Common myeloid progenitor, CD34-positive (primary cell): ENCODE measurements at regions not wholly inside any gene's neighbourhood (a gene's known extent, or its start where the extent isn't known, plus 50 kb on each side); places are given as distances from the start of the nearest gene placed in this dataset.
A peak's percentile ranks its signal among the peaks of the same experiment; 100 is the strongest.

Experiments
- CTCF ChIA-PET: fragments of 350-600 bp; sonication (Branson Sonifier 250); formaldehyde crosslinking; loops from one replicate; lab custom pipeline; 2021; ENCODE audit warnings: antibody characterized with exemption; lab: Charles Lee
- POLR2A ChIA-PET: fragments of 350-600 bp; sonication (Branson Sonifier 250); formaldehyde crosslinking; loops from one replicate; lab custom pipeline; 2021; ENCODE audit warnings: antibody characterized with exemption; lab: Charles Lee
- DNase-seq, 3 donors: peaks; one replicate each; pipeline versions ENCODE4 v3.0.0 to v3.0.0-alpha.2; 2013
- H3K27ac ChIP-seq, 2 experiments: 1 replicate in 1 of 2; 2 replicates in 1 of 2; pipeline ENCODE4 v1.7.0; 2013; ENCODE audit warnings: inconsistent platforms in 2 of 2, low read length in 2 of 2, mild to moderate bottlenecking in 2 of 2, low read depth in 1 of 2, moderate library complexity in 1 of 2; ENCODE audit not compliant: severe bottlenecking in 2 of 2, insufficient read depth in 1 of 2, poor library complexity in 1 of 2
- H3K27me3 ChIP-seq, 5 experiments: replicated peaks in 2 of 5; 1 replicate in 3 of 5; 2 replicates in 2 of 5; pipeline versions ENCODE4 v1.6.1 to v1.7.0; 2013; ENCODE audit warnings: low read length in 4 of 5, mild to moderate bottlenecking in 2 of 5, moderate library complexity in 2 of 5, inconsistent platforms in 1 of 5; ENCODE audit not compliant: insufficient read depth in 5 of 5, control insufficient read depth in 4 of 5
- H3K36me3 ChIP-seq, 4 experiments: 1 replicate in 2 of 4; 2 replicates in 2 of 4; pipeline versions ENCODE4 v1.6.1 to v1.7.0; 2013; ENCODE audit warnings: low read length in 3 of 4, control low read depth in 1 of 4, mild to moderate bottlenecking in 1 of 4; ENCODE audit not compliant: control insufficient read depth in 4 of 4, insufficient read depth in 4 of 4
- H3K4me1 ChIP-seq, 4 experiments: 1 replicate in 3 of 4; 2 replicates in 1 of 4; pipeline versions ENCODE4 v1.6.1 to v1.7.1; 2013; ENCODE audit warnings: low read length in 3 of 4, mild to moderate bottlenecking in 3 of 4, control low read depth in 1 of 4, inconsistent platforms in 1 of 4, moderate library complexity in 1 of 4; ENCODE audit not compliant: control insufficient read depth in 4 of 4, insufficient read depth in 4 of 4; ENCODE audit errors: control extremely low read depth in 1 of 4
- H3K4me3 ChIP-seq, 7 experiments: 1 replicate in 4 of 7; 2 replicates in 3 of 7; pipeline versions ENCODE4 v1.5.1 to v1.7.0; 2013; ENCODE audit warnings: mild to moderate bottlenecking in 7 of 7, low read length in 6 of 7, moderate library complexity in 6 of 7, inconsistent platforms in 2 of 7, low read depth in 2 of 7, control low read depth in 1 of 7; ENCODE audit not compliant: insufficient read depth in 4 of 7, control insufficient read depth in 1 of 7; ENCODE audit errors: extremely low read depth in 1 of 7
- H3K9me3 ChIP-seq, 5 experiments: 1 replicate in 4 of 5; 2 replicates in 1 of 5; pipeline versions ENCODE4 v1.6.1 to v1.7.1; 2013; ENCODE audit warnings: low read length in 4 of 5, mild to moderate bottlenecking in 2 of 5, inconsistent platforms in 1 of 5, low read depth in 1 of 5, moderate library complexity in 1 of 5; ENCODE audit not compliant: control insufficient read depth in 4 of 5, insufficient read depth in 2 of 5; ENCODE audit errors: control extremely low read depth in 1 of 5
- WGBS: methylation state at CpG from one replicate; pipeline ENCODE4 v1.1.5; 2013; ENCODE audit not compliant: insufficient coverage; 5-methylcytosine and 5-hydroxymethylcytosine counted together

GRCh38 chr6:22926790-22927354 lies 357.5 kb downstream of the HDGFL1 start:
- Histone ChIP-seq H3K36me3 (no peaks in the 10 kb centered on the region), H3K9me3 (no peaks in the 10 kb centered on the region), H3K27me3 (no peaks in the 10 kb centered on the region), H3K4me3 (no peak overlapping the region), H3K27ac (no peak overlapping the region), H3K4me1 (peaks cover 2 to 11% (median 6%) of the 10 kb centered on the region in 4 experiments)
- POLR2A ChIA-PET, result no interaction called here
- CTCF ChIA-PET, result no interaction called here
- DNase-seq, result no peak
- WGBS, result 100% methylated on average over 1 of the region's 2 CpGs

- no peaks in the 10 kb centered on the region for H3K36me3 ChIP-seq
- H3K27ac ChIP-seq, result no peak overlapping the region
- H3K9me3 ChIP-seq, result no peaks in the 10 kb centered on the region
- H3K4me3 ChIP-seq, result peak overlapping the region in 2 of 7 experiments; percentile 24 to 56
- 67% methylated on average over 1 of the region's 2 CpGs for WGBS
- H3K27me3 ChIP-seq, result no peaks in the 10 kb centered on the region
- H3K4me1 ChIP-seq, result peaks cover 2 to 11% (median 6%) of the 10 kb centered on the region in 4 experiments
- no peak for DNase-seq
- ChIA-PET POLR2A (no interaction called here), CTCF (no interaction called here)
Observed at GRCh38 chr6:22928775-22929174, 359.4 kb downstream of the HDGFL1 start.

GRCh38 chr6:22929311-22929985 lies 360.1 kb downstream of the HDGFL1 start:
- no peaks in the 10 kb centered on the region for H3K36me3 ChIP-seq
- ChIA-PET POLR2A (no interaction called here), CTCF (no interaction called here)
- peaks cover 2 to 11% (median 6%) of the 10 kb centered on the region in 4 experiments for H3K4me1 ChIP-seq
- 0% methylated on average over 2 of the region's 4 CpGs for WGBS
- peak overlapping the region in 3 of 7 experiments; percentile 24 to 56 (median 24) for H3K4me3 ChIP-seq
- no peak overlapping the region for H3K27ac ChIP-seq
- H3K27me3 ChIP-seq, result no peaks in the 10 kb centered on the region
- DNase-seq, result peak; percentile 36 to 78 (median 69)
- no peaks in the 10 kb centered on the region for H3K9me3 ChIP-seq

- H3K27ac ChIP-seq, result no peak overlapping the region
- no peaks in the 10 kb centered on the region for H3K4me1 ChIP-seq
- ChIA-PET POLR2A (no interaction called here), CTCF (no interaction called here)
- no peak overlapping the region for H3K4me3 ChIP-seq
- no peaks in the 10 kb centered on the region for H3K27me3 ChIP-seq
- 99% methylated on average over 5 of the region's 6 CpGs for WGBS
- no peaks in the 10 kb centered on the region for H3K36me3 ChIP-seq
- DNase-seq, result no peak
- no peaks in the 10 kb centered on the region for H3K9me3 ChIP-seq
Observed at GRCh38 chr6:22940581-22941290, 371.4 kb downstream of the HDGFL1 start.

GRCh38 chr6:22942403-22942802 lies 373.0 kb downstream of the HDGFL1 start:
- CTCF ChIA-PET, result no interaction called here
- Histone ChIP-seq H3K27ac (no peak overlapping the region), H3K9me3 (no peaks in the 10 kb centered on the region), H3K4me3 (no peak overlapping the region), H3K36me3 (no peaks in the 10 kb centered on the region), H3K4me1 (no peaks in the 10 kb centered on the region), H3K27me3 (no peaks in the 10 kb centered on the region)
- WGBS, result no CpG with 5 or more reads among the region's 2 CpGs
- no peak for DNase-seq
- POLR2A ChIA-PET, result no interaction called here

GRCh38 chr6:22943327-22943726 lies 374.0 kb downstream of the HDGFL1 start:
- no peak for DNase-seq
- POLR2A ChIA-PET, result no interaction called here
- H3K27me3 ChIP-seq, result no peaks in the 10 kb centered on the region
- no peak overlapping the region for H3K27ac ChIP-seq
- 100% methylated on average over 1 of the region's 2 CpGs for WGBS
- no peak overlapping the region for H3K4me3 ChIP-seq
- no peaks in the 10 kb centered on the region for H3K36me3 ChIP-seq
- CTCF ChIA-PET, result no interaction called here
- no peaks in the 10 kb centered on the region for H3K9me3 ChIP-seq
- no peaks in the 10 kb centered on the region for H3K4me1 ChIP-seq

- H3K4me3 ChIP-seq, result no peak overlapping the region
- POLR2A ChIA-PET, result interaction anchor here (0.7 kb wide), 1 partner anchor 458 kb away, joined by 3 read pairs; no protein-coding TSS in a partner anchor
- CTCF ChIA-PET, result no interaction called here
- no peak overlapping the region for H3K27ac ChIP-seq
- H3K4me1 ChIP-seq, result peaks cover 0 to 8% (median 2%) of the 10 kb centered on the region in 4 experiments
- H3K27me3 ChIP-seq, result no peaks in the 10 kb centered on the region
- WGBS, result no CpG with 5 or more reads among the region's 1 CpG
- no peak for DNase-seq
- H3K36me3 ChIP-seq, result no peaks in the 10 kb centered on the region
- no peaks in the 10 kb centered on the region for H3K9me3 ChIP-seq
Observed at GRCh38 chr6:22949967-22950366, 380.6 kb downstream of the HDGFL1 start.
